Trophoblast cell (in vitro differentiated cells and primary cell): ENCODE measurements at regions not wholly inside any gene's neighbourhood (a gene's known extent, or its start where the extent isn't known, plus 50 kb on each side); places are given as distances from the start of the nearest gene placed in this dataset.

ENCODE experiments used
- DNase-seq, 2 donors: peaks; one replicate each; pipeline ENCODE4 v3.0.0-alpha.2; 2016
- H2AFZ ChIP-seq: 2 replicates; pipeline ENCODE4 v1.6.1; 2013; ENCODE audit warnings: low read length, moderate library complexity, mild to moderate bottlenecking; ENCODE audit not compliant: insufficient read depth, poor library complexity
- H2AK5ac ChIP-seq: 2 replicates; pipeline ENCODE4 v1.6.1; 2013; ENCODE audit warnings: mild to moderate bottlenecking, low read length
- H2BK120ac ChIP-seq: 2 replicates; pipeline ENCODE4 v1.6.1; 2013; ENCODE audit warnings: low read length, mild to moderate bottlenecking, moderate library complexity; ENCODE audit not compliant: insufficient read depth, poor library complexity
- H2BK12ac ChIP-seq: 2 replicates; pipeline ENCODE4 v1.6.1; 2013; ENCODE audit warnings: mild to moderate bottlenecking, low read length, moderate library complexity
- H2BK5ac ChIP-seq: 2 replicates; pipeline ENCODE4 v1.6.1; 2013; ENCODE audit warnings: low read length, low read depth, moderate library complexity, mild to moderate bottlenecking; ENCODE audit not compliant: poor library complexity
- H3K14ac ChIP-seq: 2 replicates; pipeline ENCODE4 v1.6.1; 2013; ENCODE audit warnings: mild to moderate bottlenecking, low read length
- H3K18ac ChIP-seq: 2 replicates; pipeline ENCODE4 v1.6.1; 2013; ENCODE audit warnings: mild to moderate bottlenecking, low read length
- H3K23ac ChIP-seq: 2 replicates; pipeline ENCODE4 v1.6.1; 2013; ENCODE audit warnings: low read length
- H3K27ac ChIP-seq: 2 replicates; pipeline ENCODE4 v1.5.1; 2013; ENCODE audit warnings: low read depth, mild to moderate bottlenecking, inconsistent platforms, low read length, moderate library complexity
- H3K27me3 ChIP-seq: 2 replicates; pipeline ENCODE4 v1.6.1; 2013; ENCODE audit warnings: inconsistent platforms, mild to moderate bottlenecking, low read length, moderate library complexity; ENCODE audit not compliant: insufficient read depth
- H3K36me3 ChIP-seq, 2 experiments: 1 replicate in 1 of 2; 2 replicates in 1 of 2; pipeline ENCODE4 v1.6.1; 2013; ENCODE audit warnings: low read length in 2 of 2, mild to moderate bottlenecking in 2 of 2, moderate library complexity in 1 of 2; ENCODE audit not compliant: insufficient read depth in 2 of 2, control insufficient read depth in 1 of 2
- H3K4ac ChIP-seq: 2 replicates; pipeline ENCODE4 v1.6.1; 2013; ENCODE audit warnings: low read depth, mild to moderate bottlenecking, low read length, moderate library complexity
- H3K4me1 ChIP-seq, 2 experiments: 1 replicate in 1 of 2; 2 replicates in 1 of 2; pipeline ENCODE4 v1.6.1; 2013; ENCODE audit warnings: low read length in 2 of 2, mild to moderate bottlenecking in 2 of 2, moderate library complexity in 1 of 2; ENCODE audit not compliant: insufficient read depth in 2 of 2, control insufficient read depth in 1 of 2
- H3K4me2 ChIP-seq: 2 replicates; pipeline ENCODE4 v1.6.1; 2013; ENCODE audit warnings: inconsistent platforms, mild to moderate bottlenecking, low read length, moderate library complexity
- H3K4me3 ChIP-seq: 2 replicates; pipeline ENCODE4 v1.5.1; 2013; ENCODE audit warnings: mild to moderate bottlenecking, low read depth, low read length, inconsistent platforms
- H3K79me1 ChIP-seq: one replicate; pipeline ENCODE4 v1.6.1; 2013; ENCODE audit warnings: low read length
- H3K79me2 ChIP-seq: 2 replicates; pipeline ENCODE4 v1.6.1; 2013; ENCODE audit warnings: low read length, mild to moderate bottlenecking; ENCODE audit not compliant: control insufficient read depth, insufficient read depth, poor library complexity
- H3K9ac ChIP-seq: 2 replicates; pipeline ENCODE4 v1.6.1; 2013; ENCODE audit warnings: mild to moderate bottlenecking, low read length
- H3K9me3 ChIP-seq: 2 replicates; pipeline ENCODE4 v1.6.1; 2013; ENCODE audit warnings: low read depth, mild to moderate bottlenecking, control low read depth, inconsistent platforms, low read length; ENCODE audit not compliant: insufficient read depth
- H4K12ac ChIP-seq: 2 replicates; pipeline ENCODE4 v1.6.1; 2013; ENCODE audit warnings: low read depth, mild to moderate bottlenecking, low read length, moderate library complexity
- H4K8ac ChIP-seq: 2 replicates; pipeline ENCODE4 v1.6.1; 2013; ENCODE audit warnings: low read depth, mild to moderate bottlenecking, low read length, moderate library complexity
- H4K91ac ChIP-seq: one replicate; pipeline ENCODE4 v1.6.1; 2013; ENCODE audit warnings: low read depth, mild to moderate bottlenecking, low read length, moderate library complexity
- WGBS: extraction: QIAGEN DNeasy Blood & Tissue Kit; methylation state at CpG from one replicate; pipeline ENCODE4 v1.1.7; 2013; ENCODE audit warnings: missing lambda C conversion rate; ENCODE audit not compliant: insufficient read length, insufficient coverage; ENCODE audit errors: extremely low coverage; 5-methylcytosine and 5-hydroxymethylcytosine counted together

GRCh38 chr22:48692734-48693376 is 1134.8 kb downstream of the BRD1 start:
- no peaks in the 10 kb centered on the region for H3K9me3 ChIP-seq
- no peak overlapping the region for H4K91ac ChIP-seq
- H4K8ac ChIP-seq: no peak overlapping the region
- no peak overlapping the region for H4K12ac ChIP-seq
- no peak overlapping the region for H3K4me2 ChIP-seq
- DNase-seq: no peak
- H3K18ac ChIP-seq: no peak overlapping the region
- H3K79me2 ChIP-seq: no peaks in the 10 kb centered on the region
- no peak overlapping the region for H2BK12ac ChIP-seq
- no peak overlapping the region for H2AK5ac ChIP-seq
- no peaks in the 10 kb centered on the region for H3K4me1 ChIP-seq
- no peak overlapping the region for H3K9ac ChIP-seq
- H2AFZ ChIP-seq: no peak overlapping the region
- no peak overlapping the region for H2BK120ac ChIP-seq
- H3K14ac ChIP-seq: no peak overlapping the region
- H2BK5ac ChIP-seq: no peak overlapping the region
- H3K27ac ChIP-seq: no peak overlapping the region
- no peak overlapping the region for H3K4ac ChIP-seq
- H3K27me3 ChIP-seq: no peaks in the 10 kb centered on the region
- no peaks in the 10 kb centered on the region for H3K36me3 ChIP-seq
- H3K4me3 ChIP-seq: no peak overlapping the region
- WGBS: no CpG with 5 or more reads among the region's 31 CpGs
- no peak overlapping the region for H3K23ac ChIP-seq
- H3K79me1 ChIP-seq: no peaks in the 10 kb centered on the region

DNA sequence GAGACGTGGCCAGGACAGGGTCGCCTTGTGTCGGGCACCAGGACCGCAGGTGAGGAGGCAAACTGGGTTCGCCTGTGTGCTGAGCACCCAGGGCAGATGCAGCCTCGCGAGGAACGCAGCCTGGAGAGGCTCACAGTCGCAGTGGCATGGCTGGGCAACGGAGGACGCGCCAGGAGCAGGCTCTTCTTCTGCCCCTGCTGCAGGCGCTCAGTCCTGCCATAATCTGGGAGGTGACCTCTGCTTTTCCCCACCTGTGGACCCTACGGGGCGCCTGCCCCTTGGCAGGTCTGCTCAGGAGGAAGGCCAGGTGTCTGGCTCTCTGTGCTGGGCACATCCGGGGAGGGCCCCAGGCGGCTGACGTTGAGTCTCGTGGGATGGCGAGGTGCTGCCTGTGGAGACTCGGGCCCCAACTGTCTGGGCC is 1136.2 kb downstream of the BRD1 start:
- H2BK5ac ChIP-seq: no peak overlapping the region
- no peak overlapping the region for H3K4me3 ChIP-seq
- H2AK5ac ChIP-seq: no peak overlapping the region
- H2BK120ac ChIP-seq: no peak overlapping the region
- no peak overlapping the region for H4K91ac ChIP-seq
- H3K4me2 ChIP-seq: no peak overlapping the region
- H3K18ac ChIP-seq: no peak overlapping the region
- no peaks in the 10 kb centered on the region for H3K27me3 ChIP-seq
- no peaks in the 10 kb centered on the region for H3K4me1 ChIP-seq
- no peaks in the 10 kb centered on the region for H3K79me1 ChIP-seq
- H3K23ac ChIP-seq: no peak overlapping the region
- H3K14ac ChIP-seq: no peak overlapping the region
- no peaks in the 10 kb centered on the region for H3K9me3 ChIP-seq
- H4K8ac ChIP-seq: no peak overlapping the region
- H3K79me2 ChIP-seq: no peaks in the 10 kb centered on the region
- H4K12ac ChIP-seq: no peak overlapping the region
- no peak overlapping the region for H2BK12ac ChIP-seq
- H3K4ac ChIP-seq: no peak overlapping the region
- DNase-seq: no peak
- H2AFZ ChIP-seq: no peak overlapping the region
- no peak overlapping the region for H3K9ac ChIP-seq
- no CpG with 5 or more reads among the region's 21 CpGs for WGBS
- H3K36me3 ChIP-seq: no peaks in the 10 kb centered on the region
- no peak overlapping the region for H3K27ac ChIP-seq

DNA sequence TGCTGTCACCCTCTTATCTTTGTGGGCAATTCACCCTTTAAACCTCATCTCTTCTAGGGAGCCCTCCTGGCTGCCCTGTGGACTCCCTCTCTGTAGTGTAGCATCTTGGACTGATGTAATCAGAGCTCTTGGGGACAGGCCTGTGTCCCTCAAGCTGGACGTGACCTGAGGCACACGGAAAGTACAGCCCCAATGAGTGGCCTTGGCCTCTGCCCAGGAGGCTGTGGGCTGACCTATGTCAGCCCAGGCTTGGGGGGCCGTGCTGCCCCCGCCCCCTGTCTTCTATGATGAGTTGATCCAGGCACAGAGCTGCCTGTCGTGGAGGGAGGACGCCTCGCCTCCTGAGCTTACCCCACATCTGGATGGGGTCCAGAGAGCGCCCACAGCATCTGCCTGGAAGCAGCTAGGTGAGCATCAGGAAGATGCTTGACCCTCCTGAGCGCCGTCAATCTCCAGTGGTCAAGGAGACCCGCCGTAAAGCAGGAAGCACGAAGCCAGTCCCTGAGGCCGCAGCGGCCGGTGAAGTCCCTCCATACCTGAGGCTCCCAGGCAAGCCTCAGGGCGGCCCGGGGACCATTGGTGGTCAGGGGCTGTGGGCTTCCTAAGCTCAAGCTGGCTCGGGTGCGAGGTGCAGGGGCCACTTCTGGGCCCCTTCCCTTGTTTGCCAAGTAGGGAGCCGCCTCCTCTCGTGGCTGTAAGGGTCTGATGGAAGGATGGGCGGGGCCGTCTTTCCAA is 1136.9 kb downstream of the BRD1 start:
- Histone ChIP-seq H2BK120ac (no peak overlapping the region), H3K9ac (no peak overlapping the region), H3K4me3 (no peak overlapping the region), H3K9me3 (no peaks in the 10 kb centered on the region), H3K4me2 (no peak overlapping the region), H3K27me3 (no peaks in the 10 kb centered on the region), H3K4ac (no peak overlapping the region), H2BK12ac (no peak overlapping the region), H2AFZ (no peak overlapping the region), H2AK5ac (no peak overlapping the region), H4K8ac (no peak overlapping the region), H3K4me1 (no peaks in the 10 kb centered on the region), H2BK5ac (no peak overlapping the region), H3K79me1 (no peaks in the 10 kb centered on the region), H3K79me2 (no peaks in the 10 kb centered on the region), H4K12ac (no peak overlapping the region), H3K14ac (no peak overlapping the region), H3K18ac (no peak overlapping the region), H3K27ac (no peak overlapping the region), H3K36me3 (no peaks in the 10 kb centered on the region), H4K91ac (no peak overlapping the region), H3K23ac (no peak overlapping the region)
- no peak for DNase-seq
- WGBS: no CpG with 5 or more reads among the region's 24 CpGs

DNA sequence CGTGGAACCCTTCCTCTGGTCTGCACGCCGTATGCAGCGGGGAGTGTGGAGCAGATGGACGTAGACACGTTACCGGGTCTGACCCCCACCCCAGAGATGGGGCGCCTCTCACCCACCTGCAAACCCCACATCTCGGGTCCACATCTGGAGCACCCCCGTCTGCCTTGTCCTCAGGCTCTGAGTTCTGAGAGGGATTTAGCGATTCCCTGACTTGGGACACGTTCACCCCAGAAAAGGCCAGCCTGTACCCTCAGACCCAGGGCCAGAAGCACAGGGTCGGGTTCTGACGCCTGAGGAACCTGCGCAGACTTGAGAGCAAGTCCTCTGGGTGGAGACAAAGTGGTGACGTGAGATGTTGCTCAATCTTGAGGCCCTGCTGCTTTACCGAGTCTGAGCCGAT is 1138.5 kb downstream of the BRD1 start:
- H3K79me1 ChIP-seq: no peaks in the 10 kb centered on the region
- no peak overlapping the region for H3K9ac ChIP-seq
- no peaks in the 10 kb centered on the region for H3K4me1 ChIP-seq
- H3K14ac ChIP-seq: no peak overlapping the region
- WGBS: no CpG with 5 or more reads among the region's 18 CpGs
- no peak overlapping the region for H3K4ac ChIP-seq
- H2AFZ ChIP-seq: no peak overlapping the region
- no peaks in the 10 kb centered on the region for H3K79me2 ChIP-seq
- H3K4me2 ChIP-seq: no peak overlapping the region
- no peak overlapping the region for H2BK12ac ChIP-seq
- no peak overlapping the region for H2BK120ac ChIP-seq
- H4K91ac ChIP-seq: no peak overlapping the region
- no peak overlapping the region for H4K8ac ChIP-seq
- no peak overlapping the region for H3K18ac ChIP-seq
- H4K12ac ChIP-seq: no peak overlapping the region
- no peak overlapping the region for H3K27ac ChIP-seq
- H3K23ac ChIP-seq: no peak overlapping the region
- no peak for DNase-seq
- no peaks in the 10 kb centered on the region for H3K27me3 ChIP-seq
- H2BK5ac ChIP-seq: no peak overlapping the region
- H2AK5ac ChIP-seq: no peak overlapping the region
- H3K36me3 ChIP-seq: no peaks in the 10 kb centered on the region
- no peak overlapping the region for H3K4me3 ChIP-seq
- no peaks in the 10 kb centered on the region for H3K9me3 ChIP-seq
